ENCODE measurements at regions not wholly inside any gene's neighbourhood (a gene's known extent, or its start where the extent isn't known, plus 50 kb on each side); places are given as distances from the start of the nearest gene placed in this dataset.

- TF ChIP-seq TOX (CRISPR knock-in tag; IDR thresholded peaks at IDR 0.05; ENCODE audit: borderline replicate concordance): no peak
- TF ChIP-seq SNAI2 (CRISPR knock-in tag; IDR thresholded peaks at IDR 0.05): no peak
- no peak for TF ChIP-seq CREB5 (CRISPR knock-in tag; IDR thresholded peaks at IDR 0.05; ENCODE audit: low read depth)
- no peak for TF ChIP-seq GLIS3 (CRISPR knock-in tag; IDR thresholded peaks at IDR 0.05)
- no peak for TF ChIP-seq ZNF565 (CRISPR knock-in tag; conservative IDR thresholded peaks at IDR 0.05; ENCODE audit: low read depth)
- no peak for TF ChIP-seq ZFP30 (CRISPR knock-in tag; IDR thresholded peaks at IDR 0.05)
- TF ChIP-seq POU6F1 (CRISPR knock-in tag; IDR thresholded peaks at IDR 0.05; ENCODE audit: borderline replicate concordance, low read depth): no peak
- TF ChIP-seq RARB (CRISPR knock-in tag; IDR thresholded peaks at IDR 0.05): no peak
- no peak for TF ChIP-seq CSRNP3 (CRISPR knock-in tag; IDR thresholded peaks at IDR 0.05)
- no peak for TF ChIP-seq CSDC2 (CRISPR knock-in tag; IDR thresholded peaks at IDR 0.05)
- TF ChIP-seq PATZ1 (CRISPR knock-in tag; IDR thresholded peaks at IDR 0.05; ENCODE audit: borderline replicate concordance): no peak
- TF ChIP-seq ZNF70 (CRISPR knock-in tag; IDR thresholded peaks at IDR 0.05): no peak
- TF ChIP-seq ISL1 (CRISPR knock-in tag; IDR thresholded peaks at IDR 0.05): no peak
- no peak for TF ChIP-seq ZNF8 (CRISPR knock-in tag; IDR thresholded peaks at IDR 0.05)
- no peak for TF ChIP-seq ESRRG (CRISPR knock-in tag; IDR thresholded peaks at IDR 0.05)
- no peak for ATAC-seq
These were observed 238.8 kb downstream of the COL4A1 start for GRCh38 chr13:110068176-110068473.

GRCh38 chr13:110067355-110068175 is 239.4 kb downstream of the COL4A1 start:
- TF ChIP-seq ZNF8 (CRISPR knock-in tag; IDR thresholded peaks at IDR 0.05) (no peak), RARB (CRISPR knock-in tag; IDR thresholded peaks at IDR 0.05) (no peak), TCF4 (CRISPR knock-in tag; IDR thresholded peaks at IDR 0.05; ENCODE audit: borderline replicate concordance) (no peak), ZC3H10 (CRISPR knock-in tag; IDR thresholded peaks at IDR 0.05) (no peak), SNAI2 (CRISPR knock-in tag; IDR thresholded peaks at IDR 0.05) (no peak), TSHZ2 (CRISPR knock-in tag; IDR thresholded peaks at IDR 0.05) (no peak), ESRRG (CRISPR knock-in tag; IDR thresholded peaks at IDR 0.05) (no peak), CREB5 (CRISPR knock-in tag; IDR thresholded peaks at IDR 0.05; ENCODE audit: low read depth) (no peak), CSDC2 (CRISPR knock-in tag; IDR thresholded peaks at IDR 0.05) (no peak), OSR1 (CRISPR knock-in tag; IDR thresholded peaks at IDR 0.05) (no peak), PPARA (CRISPR knock-in tag; IDR thresholded peaks at IDR 0.05; ENCODE audit: borderline replicate concordance) (no peak), ZFP3 (CRISPR knock-in tag; IDR thresholded peaks at IDR 0.05) (no peak)
- no peak for ATAC-seq
